ENCODE measurements at regions not wholly inside any gene's neighbourhood (a gene's known extent, or its start where the extent isn't known, plus 50 kb on each side); places are given as distances from the start of the nearest gene placed in this dataset.
"Not testable (repeated sequence)": the region's sequence is repeated elsewhere in the genome, so short reads cannot be mapped to it uniquely, and the experiment has no call there.

- DNase-seq (ENCODE audit: low read depth) = not testable (repeated sequence)
Measured at GRCh38 chr13:87976650-87977049, 305.5 kb downstream of the SLITRK5 start.

- peak; percentile 57 for DNase-seq (ENCODE audit: low read depth)
Measured at GRCh38 chr13:87981416-87981815, 310.2 kb downstream of the SLITRK5 start.

DNA sequence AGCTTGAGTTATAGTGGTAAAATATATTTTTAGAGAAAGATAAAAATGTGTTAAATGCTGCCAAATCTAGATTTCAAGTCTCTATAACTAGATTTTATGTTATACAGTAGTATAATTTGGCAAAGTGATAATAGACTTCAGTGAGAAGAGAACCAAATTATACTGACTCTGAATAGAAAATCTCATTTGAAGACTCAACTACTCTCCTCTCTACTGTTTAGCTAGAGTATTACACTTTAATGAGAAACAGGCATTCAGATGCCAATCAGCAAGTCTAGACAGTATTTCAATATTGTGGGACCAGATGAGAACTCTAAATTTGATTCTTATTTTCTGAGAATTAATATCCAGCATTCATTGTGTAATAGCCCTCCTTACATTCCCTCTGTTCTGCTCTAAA lies 311.2 kb downstream of the SLITRK5 start:
- no peak for DNase-seq (ENCODE audit: low read depth)

DNA sequence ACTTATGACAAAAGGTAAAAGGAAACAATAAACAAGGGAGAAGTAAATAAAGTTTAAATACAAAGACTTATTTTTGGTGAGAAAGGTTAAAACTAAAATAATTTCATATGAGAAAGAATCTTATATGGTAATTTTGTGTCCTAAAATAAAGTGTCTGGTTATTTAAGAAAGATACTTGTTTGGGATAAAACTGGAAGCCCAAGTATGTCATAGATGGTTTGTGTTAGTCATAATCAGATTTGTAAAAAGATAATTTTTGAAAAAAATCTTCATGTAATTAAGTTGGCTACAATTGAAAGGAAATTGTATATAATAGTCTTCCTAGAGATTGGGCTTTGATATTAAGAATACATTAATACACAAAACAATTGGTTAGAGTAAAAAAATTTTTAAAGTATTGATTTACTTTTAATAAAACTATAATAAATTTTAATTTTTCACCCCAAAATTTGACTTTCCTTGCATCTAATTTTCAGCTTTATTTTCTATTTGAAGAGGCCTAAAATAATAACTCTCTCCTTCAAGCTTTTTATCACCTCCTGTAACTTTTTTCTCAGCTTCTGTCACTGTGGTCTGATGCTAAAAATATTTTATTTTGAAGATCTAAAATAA lies 315.6 kb downstream of the SLITRK5 start:
- no peak for DNase-seq (ENCODE audit: low read depth)

DNA sequence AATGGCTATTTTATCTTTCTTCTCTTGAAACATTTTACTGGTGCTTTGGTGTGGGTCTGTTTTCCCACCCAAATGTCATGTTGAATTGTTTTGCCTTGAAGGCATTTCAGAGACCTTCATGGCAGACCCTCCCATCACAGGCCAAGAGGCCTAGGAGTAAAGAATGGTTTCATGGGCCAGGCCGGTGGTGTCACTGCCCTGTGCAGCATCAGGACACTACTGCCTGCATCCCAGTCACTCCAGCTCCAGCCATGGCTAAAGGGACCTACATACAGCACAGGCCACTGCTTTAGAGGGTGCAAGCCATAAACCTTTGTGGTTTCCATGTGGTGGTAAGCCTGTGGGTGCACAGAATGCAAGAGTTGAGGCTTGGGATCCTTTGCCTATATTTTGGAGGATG lies 326.9 kb downstream of the SLITRK5 start:
- DNase-seq (ENCODE audit: low read depth) = no peak

DNA sequence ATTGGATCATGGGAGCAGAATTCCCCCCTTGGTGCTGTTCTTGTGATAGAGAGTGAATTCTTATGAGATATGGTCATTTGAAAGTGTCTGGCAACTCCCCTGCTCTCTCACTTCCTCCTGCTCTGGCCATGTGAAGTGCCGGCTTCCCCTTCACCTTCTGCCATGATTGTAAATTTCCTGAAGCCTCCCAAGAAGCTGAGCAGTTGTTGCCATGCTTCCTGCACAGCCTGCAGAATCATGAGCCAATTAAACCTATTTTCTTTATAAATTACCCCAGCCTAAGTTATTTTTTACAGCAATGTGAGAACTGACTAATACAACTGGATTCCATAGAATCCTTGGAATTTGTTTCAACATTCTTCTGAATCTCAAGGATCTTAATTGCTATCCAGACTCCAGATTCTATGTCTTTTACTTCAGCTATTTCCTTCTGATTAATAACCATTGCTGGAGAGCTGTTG lies 328.1 kb downstream of the SLITRK5 start:
- peak; percentile 97 for DNase-seq (ENCODE audit: low read depth)

GRCh38 chr13:87999788-88000187 lies 328.6 kb downstream of the SLITRK5 start:
- peak; percentile 33 for DNase-seq (ENCODE audit: low read depth)

DNA sequence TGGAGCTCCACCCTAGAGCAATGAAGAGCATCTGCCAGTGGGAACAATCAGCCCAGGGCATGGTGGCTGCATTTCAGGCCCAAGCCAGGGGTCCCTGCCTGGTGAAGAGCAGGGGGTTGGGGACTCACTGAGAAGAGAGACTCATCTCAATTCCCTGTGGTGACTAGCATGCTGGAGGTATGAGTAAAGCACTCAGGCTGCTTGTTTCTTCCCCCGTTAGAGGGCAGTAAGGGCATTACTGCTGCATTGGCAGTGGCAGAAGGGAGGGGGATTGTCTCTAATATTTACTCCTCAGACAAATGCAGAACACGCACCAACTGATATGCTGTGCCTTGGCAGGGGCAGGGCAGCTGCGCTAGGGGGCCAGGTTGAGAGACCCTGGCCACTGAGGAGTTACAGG lies 329.1 kb downstream of the SLITRK5 start:
- peak; percentile 35 for DNase-seq (ENCODE audit: low read depth)

DNA sequence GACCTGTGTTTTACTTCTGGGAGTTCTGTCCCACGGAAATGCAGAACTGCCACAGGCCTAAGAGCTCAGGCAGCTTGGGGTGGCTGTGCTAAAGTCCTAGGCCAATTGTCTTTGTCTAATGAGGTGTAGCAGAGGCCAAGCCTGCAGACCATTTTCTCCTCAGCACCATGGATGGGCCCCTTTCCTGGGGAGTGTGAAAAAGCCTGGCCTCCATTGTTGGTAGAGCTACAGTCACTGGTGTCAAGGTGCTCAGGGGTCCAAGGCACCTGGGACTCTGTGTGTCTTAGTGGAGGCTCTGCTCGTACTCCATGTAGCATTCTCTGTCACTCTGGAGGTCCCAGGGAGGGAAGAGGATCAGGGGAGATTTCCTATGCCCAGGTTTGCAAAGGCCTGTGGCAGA lies 329.6 kb downstream of the SLITRK5 start:
- peak; percentile 48 for DNase-seq (ENCODE audit: low read depth)

GRCh38 chr13:88005188-88005587 lies 334.0 kb downstream of the SLITRK5 start:
- no peak for DNase-seq (ENCODE audit: low read depth)

GRCh38 chr13:88014527-88014926 lies 343.4 kb downstream of the SLITRK5 start:
- no peak for DNase-seq (ENCODE audit: low read depth)

GRCh38 chr13:88022431-88023208 lies 351.4 kb downstream of the SLITRK5 start:
- peak; percentile 55 for DNase-seq (ENCODE audit: low read depth)

DNA sequence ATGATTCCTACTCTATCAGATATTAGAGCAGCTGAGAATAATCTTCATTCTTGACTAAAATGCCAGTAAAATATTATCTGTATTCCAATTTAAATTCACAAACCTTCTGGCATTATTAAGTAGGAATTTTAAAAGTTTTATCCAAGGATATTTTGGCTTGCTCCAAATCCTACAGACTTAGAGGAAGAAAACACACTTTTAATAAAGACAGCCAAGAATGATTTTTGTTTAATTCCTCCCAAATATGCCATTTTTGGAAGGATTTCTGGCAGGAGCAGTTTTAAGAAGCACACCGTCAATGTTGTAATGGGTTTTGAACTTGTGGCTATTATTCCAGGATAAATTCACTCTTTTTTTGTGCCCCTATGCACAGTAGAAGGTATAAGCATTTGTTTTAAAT lies 355.1 kb downstream of the SLITRK5 start:
- DNase-seq (ENCODE audit: low read depth) = no peak

DNA sequence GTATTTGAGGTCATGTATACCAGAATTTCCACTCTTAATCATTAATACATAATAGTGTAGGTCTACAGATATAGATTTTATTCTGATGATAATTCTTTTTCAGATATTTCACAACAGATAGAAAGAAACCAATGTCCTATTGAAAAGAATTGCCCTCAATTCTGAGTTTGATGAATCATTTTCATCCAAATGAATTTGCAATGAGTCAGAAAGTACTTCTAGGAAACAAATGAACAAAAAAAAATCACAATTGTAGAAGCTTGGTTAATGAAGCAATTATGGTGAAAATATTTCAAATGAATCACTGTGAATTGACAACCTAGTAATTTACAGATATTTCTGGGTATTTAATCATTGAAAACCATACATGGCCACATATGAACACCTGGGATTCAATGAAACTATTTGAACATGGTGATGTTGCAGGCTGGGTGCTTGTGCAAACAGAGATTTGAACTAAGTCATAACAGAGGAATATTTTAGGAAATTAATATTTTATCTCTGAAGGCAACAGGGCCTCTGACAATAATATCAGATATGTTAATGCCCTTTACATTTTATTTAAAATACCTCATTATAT lies 360.9 kb downstream of the SLITRK5 start:
- peak; percentile 92 for DNase-seq (ENCODE audit: low read depth)

DNA sequence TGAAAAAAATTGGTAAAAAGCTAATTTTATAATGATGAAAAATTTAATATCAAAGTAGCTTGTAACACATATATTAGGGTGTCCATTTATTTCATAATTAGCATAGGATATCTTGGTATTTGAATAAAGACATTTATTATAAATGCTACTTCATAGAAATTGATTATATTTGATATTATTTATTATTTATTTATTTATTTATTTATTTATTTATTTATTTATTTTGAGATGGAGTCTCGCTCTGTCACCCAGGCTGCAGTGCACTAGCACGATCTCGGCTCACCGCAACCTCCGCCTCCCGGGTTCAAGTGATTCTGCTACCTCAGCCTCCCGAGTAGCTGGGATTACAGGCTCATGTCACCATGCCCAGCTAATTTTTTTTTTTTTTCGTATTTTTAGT lies 365.0 kb downstream of the SLITRK5 start:
- DNase-seq (ENCODE audit: low read depth) = not testable (repeated sequence)

DNA sequence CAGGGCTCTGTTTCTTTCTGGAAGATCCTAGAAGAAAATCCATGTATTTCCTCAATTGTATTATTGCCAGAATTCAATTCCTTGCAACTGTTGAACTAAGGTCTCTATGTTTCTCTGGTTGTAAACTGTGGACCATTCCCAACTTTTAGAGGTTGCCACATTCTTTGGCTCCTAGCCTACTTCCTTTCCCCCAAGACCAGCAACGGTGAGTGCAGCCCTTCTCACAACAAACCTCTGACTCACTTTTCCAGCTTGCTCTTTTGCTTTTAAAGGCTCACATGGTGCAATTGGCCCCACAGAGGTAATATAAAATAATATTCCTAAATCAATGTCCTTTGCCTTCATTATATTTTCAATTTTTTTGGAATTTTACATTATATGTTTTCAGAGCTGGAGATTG lies 371.3 kb downstream of the SLITRK5 start:
- DNase-seq (ENCODE audit: low read depth) = peak; percentile 84

DNA sequence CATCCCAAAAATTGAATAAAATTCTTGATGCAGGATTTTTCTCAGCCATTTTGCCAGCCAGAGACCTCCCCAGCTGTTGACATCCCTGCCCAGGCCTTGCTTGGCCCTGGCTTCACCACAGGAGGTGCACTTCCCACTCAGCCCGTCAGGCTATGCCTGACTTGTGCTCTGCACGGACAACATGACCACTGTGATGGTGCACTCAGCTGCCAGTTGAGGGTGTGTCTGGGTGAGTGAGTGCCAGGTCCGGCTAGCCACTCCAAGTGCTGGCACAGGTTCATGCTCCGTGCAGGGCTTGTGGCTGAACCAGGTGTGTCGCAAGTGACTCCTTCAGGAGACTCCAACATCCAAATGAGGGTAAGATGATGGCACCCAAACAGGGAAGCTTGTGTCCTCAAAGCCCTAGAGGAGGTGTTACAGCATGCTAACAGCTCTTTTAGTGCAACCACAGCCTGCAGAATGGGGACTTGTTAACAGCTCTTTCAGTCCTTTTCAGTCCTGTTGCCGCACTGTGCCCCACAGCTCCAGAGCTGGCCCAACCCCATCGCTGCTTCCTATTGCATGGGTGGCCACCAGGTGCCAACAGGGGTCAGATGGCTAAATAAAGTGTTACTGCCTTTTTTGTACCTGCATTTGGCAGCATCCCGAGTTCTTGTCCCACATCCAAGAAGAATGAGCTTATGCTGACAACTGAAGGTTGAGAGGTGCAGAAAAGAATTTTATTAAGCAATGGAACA lies 380.7 kb downstream of the SLITRK5 start:
- DNase-seq (ENCODE audit: low read depth) = no peak

GRCh38 chr13:88063741-88064140 lies 392.6 kb downstream of the SLITRK5 start:
- DNase-seq (ENCODE audit: low read depth) = peak; percentile 54

DNA sequence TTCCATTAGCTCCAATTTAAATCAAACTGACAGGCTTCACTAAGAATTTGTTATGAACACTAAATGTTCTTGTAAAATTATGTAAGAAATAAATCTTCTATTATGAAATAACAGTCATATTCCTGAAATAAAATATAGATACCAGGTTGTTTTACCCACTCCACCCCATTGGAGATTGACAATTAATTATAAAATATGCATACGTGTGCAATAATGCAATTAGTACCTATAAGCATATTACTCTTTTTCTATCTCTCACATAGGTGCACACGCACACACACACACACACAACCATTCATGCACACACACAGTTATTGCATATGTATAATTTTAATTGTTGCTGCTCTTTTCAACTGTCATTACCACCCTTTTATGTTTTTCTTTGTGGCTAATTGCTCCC lies 395.7 kb downstream of the SLITRK5 start:
- no peak for DNase-seq (ENCODE audit: low read depth)

GRCh38 chr13:88068316-88068715 lies 397.1 kb downstream of the SLITRK5 start:
- peak; percentile 64 for DNase-seq (ENCODE audit: low read depth)

DNA sequence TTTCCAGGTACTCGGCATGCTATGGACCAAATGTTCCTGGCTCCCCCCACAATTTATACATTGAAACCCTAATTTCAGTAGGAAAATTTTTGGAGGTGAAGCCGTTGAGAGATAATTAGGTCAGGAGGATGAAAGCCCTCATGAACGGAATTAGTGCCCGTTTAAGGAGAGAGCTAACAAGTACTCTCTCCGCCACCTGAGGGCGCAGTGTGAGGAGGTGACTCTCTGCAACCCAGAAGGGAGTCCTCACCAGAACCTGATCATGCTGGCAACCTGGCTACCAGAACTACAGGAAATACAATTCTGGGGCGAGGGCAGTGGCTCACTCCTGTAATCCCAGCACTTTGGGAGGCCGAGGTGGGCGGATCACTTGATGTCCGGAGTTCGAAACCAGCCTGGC lies 397.8 kb downstream of the SLITRK5 start:
- no peak for DNase-seq (ENCODE audit: low read depth)

DNA sequence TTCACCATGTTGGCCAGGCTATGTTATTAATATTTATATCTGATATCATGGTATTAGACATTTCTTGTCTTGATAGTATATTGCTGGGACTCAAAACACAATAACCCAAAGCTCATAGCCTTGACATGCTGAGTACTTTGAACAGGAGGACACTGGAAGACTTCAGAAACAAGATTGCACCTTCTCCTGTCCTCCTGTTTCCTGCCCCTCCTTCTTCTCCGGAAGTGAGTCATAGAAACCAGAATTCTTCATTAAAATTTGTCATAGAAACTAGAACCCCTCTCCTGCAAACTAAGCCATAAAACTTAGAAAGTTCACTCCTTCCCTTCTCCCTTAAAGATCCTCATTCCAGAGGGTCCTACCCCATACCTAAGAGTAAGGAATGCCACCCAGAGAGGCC lies 400.2 kb downstream of the SLITRK5 start:
- no peak for DNase-seq (ENCODE audit: low read depth)

Data from renal cortical epithelial cell (primary cell).